Globus pallidus (tissue), 1 donor: ENCODE measurements at regions not wholly inside any gene's neighbourhood (a gene's known extent, or its start where the extent isn't known, plus 50 kb on each side); places are given as distances from the start of the nearest gene placed in this dataset.

Experiments
- DNase-seq: peaks from one replicate; pipeline ENCODE4 v3.0.0-alpha.2; 2015; ENCODE audit warnings: low spot score

DNA sequence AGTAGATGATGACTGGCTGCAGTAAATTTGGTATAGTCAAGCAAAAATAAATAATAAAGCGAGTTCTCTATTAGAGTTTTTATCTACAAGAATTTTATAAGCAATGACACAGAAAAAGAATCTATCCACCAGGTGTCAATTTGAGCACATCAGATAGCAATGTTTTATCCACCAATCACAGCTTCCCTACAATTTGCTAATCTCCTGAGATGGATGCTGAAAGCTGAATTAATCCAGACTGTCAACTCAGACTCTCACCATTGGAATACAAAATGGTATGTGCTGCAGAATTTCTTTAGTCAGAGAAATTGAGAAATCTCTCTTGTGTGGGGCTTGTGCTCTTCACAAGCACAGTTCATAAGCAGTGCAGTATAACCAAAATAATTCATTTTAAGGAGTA lies 888.9 kb upstream of the GHITM start:
- DNase-seq, result no peak

DNA sequence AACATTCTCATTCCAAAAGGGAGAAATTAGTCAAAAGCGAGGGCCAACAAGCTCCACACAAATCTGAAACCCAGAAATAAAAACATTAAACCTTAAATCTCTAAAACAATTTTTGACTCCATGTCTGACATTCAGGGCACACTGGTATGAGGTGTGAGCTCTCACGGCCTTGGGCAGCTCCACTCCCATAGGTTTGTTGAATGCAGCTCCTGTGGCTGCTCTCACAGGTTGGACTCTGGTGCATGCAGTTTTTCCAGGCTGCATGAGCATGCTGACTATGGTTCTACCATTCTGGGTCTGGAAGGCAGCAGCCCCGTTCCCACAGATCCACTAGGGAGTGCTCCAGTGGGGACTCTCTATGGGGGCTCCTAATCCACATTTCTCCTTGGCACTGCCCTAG lies 887.1 kb upstream of the GHITM start:
- no peak for DNase-seq

DNA sequence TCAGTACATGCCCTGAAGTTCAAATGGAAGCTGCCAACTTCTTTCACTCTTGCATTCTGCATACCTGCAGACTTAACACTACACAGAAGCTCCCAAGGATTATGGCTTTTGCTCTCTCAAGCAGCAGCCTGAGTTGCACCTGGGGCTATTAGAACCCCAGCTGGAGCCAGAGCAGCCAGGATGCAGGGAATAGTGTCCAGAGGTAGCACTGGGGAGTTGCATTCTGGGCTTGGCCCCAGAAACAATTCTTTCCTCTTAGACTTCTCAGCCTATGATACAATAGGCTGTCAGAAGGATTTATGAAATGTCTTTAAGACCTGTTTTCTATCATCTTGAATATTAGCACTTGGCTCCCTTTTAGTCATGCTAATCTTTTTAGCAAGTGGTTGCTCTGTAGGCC lies 886.7 kb upstream of the GHITM start:
- no peak for DNase-seq

DNA sequence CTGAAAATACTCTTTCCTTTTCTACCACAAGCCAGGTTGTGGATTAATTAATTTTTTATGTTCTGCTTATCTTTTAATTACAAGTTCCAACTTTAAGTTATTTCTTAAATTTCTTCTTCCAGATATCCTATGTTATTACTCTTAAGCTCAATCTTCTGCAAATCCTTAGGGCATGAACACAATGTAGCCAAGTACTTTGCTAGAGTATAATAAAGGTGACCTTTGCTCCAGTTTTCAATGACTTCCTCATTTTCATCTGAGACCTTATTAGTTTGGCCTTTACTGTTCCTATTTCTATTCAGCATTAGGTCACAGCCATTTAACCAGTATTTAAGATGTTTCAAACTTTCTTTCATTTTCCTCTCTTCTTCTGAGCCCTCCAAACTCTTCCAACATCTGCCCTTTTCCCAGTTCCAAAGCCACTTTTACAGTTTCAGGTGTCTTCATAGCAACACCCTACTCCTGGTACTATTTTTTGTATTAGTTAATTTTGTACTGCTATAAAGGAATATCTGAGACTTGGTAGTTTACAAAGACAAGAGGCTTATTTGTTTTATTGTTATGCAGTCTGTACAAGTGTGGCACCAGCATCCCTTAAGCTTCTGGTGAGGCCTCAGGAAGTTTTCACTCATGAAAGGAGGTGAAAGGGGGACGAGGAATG lies 886.2 kb upstream of the GHITM start:
- no peak for DNase-seq

DNA sequence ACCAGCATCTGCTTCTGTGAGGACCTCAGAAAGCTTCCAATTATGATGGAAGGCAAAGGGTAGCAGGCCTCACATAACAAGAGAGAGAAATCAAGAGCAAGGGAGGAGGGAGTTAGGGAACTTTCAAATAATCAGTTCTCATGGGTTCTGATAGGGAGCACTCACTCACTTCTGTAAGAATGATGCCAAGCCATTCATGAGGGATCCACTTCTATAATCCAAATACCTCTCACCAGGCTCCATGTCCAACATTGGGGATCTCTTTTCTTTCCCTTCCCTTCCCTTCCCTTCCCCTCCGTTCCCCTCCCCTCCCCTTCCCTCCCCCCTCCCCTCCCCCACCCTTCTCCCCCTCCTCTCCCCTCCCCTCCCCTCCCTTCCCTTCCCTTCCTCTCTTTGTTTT lies 884.6 kb upstream of the GHITM start:
- no peak for DNase-seq

DNA sequence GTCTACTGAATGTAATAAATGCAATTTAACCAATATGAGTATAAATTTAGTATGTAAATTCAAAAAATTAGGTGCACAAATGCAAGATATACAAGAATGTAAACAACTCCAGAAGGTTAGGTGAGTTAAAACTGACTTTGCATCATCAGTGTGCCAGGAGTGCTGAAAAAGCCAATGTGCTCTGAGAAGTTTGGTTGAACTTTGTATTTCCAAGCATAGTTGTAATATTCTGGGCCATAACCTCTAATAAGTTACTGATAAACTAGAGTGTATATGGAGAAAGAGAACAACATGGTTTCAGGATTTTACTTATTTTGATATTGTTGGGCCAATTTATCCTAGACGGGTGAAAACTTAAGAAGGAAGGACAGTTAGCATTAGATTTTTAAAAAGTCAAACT lies 876.9 kb upstream of the GHITM start:
- no peak for DNase-seq

DNA sequence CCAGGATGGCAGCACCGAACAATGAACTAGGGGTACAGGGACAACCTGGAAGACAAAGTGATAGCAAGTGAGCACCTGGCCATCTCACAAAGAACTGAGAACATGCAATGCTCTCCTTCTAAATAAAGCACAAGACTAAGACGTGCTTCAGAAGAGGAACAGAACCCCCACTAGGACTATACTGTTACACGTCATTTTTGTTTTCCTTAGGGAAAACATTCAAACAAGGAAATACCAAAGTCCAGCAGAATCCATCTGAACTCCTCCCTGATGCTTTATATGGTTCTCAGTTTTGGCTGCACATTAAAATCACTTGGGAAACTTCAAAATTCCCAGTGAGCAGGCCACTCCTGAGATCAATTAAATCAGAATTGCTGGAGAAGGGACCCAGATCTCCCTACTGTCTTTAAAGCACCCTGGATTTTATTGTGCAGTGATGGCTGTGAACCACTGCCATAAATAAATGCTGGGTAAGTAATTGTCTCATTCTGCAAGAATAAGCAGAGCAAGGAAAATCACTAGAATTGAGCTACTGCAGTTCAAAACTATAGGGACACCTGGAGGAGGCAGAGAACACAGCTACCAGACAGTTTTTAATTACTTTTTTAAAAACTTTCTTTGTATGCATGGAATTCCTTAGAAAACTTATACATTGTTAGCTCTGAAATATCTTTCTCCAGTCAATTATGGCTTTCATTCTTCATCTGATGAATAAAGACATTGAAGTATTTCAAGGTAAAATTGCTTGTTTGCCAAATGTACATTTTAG lies 866.5 kb upstream of the GHITM start:
- DNase-seq, result no peak

DNA sequence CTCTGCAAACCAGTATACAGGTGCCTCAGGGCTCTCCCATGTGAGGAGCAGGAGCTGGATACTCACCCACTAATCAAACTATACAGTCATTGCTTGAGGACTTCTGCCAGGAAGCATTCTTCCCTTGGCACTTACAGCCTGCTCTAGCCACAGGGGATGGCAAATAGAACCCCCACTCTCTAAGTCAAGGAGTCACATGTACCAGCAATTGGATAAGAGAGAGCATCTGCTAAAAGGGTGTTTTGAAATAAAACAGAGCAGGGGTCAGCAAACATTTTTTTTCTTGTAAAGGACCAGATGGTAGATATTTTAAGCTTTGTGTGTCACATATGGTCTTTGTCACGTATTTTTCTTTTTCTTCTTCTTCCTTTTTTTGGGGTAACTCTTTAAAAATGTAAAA lies 865.2 kb upstream of the GHITM start:
- DNase-seq, result no peak

DNA sequence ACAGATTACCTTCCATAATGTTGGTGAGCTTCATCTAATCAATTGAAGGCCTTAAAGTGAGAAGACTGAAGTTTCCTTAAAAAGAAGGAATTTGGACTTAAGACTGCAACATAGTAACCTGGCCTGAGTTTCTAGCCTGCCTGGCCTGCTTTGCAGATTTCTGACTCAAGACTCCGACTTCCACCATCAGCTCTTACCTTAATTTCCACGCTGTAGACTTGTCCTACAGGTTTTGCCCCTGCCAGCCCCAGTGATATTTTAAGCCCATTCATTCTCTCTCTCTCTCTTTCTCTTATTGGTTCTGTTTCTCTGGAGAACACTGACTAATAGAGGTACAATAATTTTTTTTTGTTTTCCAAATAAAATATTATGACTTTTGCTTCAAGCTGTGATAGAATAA lies 862.3 kb upstream of the GHITM start:
- DNase-seq, result no peak

DNA sequence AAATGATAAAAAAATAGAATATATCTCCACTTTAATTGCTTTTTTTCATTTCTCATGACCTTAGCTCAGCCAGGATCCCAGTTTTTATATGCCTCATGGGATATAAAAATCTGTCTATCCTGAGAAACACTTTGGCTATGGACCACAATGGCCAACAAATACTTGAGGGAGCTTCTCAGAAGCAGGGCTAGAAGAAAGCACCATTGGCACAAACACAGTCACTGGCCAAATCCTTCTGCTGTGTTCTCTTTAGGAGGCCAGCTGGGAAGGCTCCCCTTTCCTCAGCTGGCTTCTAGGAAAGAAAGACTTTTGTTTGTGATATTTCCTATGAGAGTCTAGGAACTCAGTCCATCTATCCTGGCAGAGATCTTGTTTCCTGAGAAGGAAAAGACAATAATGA lies 856.2 kb upstream of the GHITM start:
- no peak for DNase-seq

DNA sequence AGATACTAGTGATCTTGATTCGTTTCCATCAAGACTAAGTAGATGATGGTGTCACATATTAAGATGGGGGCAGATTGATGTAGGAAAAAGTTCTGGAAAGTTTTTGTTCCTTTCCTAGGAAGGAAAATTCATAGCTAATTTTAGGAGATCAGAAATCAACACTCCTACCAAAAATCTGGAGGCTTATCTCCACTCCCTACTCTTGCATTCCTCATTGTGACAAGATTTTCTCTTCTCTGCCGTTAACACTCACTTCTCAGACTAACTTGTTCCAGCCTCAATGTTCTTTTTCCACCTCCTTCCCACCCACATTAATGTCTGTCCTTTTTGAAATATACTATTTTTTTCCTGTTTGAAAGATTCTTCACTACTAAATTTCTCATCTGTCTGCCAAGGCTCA lies 851.9 kb upstream of the GHITM start:
- DNase-seq, result no peak

DNA sequence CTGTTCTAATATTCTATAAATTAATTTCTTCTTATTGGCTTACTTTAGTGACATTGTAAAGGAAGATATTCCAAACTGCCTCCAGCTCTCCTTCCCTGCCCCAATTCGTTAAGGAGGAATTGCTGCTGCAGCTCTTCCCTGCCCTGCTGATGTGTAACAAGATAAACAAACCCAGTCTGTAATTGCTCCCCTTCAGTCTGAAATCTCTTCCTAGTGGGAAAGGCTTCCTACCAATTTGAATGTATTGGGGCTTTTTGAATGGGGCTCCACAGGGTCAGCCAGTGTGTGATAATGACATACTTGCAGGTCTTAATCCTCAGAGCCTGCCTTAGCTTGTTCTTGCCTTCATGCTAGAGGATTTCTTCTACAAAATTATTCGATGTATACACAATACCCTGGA lies 849.9 kb upstream of the GHITM start:
- DNase-seq, result no peak

DNA sequence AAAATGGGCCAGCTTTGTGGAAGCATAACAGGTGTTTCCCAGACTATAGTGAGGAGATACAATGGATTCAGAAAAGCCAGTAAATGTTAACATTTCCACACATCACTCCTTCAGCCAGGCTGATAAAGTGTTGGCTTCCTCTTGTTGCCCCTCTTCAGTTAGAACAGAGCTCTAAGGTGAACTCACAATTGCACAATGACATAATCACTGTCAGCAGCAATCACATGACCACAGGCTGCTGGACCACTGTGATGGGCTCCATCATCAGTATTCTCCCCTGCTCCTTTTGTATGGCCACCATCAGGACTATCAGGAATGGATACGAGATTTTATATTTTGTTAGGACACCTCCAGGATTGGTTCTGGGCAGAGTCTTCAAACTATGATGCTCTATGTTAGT lies 849.4 kb upstream of the GHITM start:
- DNase-seq, result no peak

DNA sequence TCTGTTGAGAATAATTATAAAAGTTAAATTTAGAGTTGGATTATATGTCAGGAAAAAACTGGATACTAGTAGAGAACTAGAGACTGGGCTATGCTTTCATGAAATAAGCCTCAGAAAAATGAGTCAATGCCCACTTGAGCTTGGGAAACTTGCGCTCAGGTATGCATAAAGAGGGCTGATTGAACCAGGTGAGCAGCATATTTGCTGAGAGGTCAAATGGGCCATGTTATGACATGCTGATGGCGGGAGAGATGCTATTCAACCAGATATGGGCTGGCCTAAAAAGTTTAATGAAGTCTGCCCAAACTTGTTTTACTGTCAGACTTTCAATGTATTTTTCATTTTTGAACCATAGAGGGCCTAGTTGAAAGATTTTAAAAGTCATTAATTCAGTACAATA lies 837.6 kb upstream of the GHITM start:
- DNase-seq, result no peak

DNA sequence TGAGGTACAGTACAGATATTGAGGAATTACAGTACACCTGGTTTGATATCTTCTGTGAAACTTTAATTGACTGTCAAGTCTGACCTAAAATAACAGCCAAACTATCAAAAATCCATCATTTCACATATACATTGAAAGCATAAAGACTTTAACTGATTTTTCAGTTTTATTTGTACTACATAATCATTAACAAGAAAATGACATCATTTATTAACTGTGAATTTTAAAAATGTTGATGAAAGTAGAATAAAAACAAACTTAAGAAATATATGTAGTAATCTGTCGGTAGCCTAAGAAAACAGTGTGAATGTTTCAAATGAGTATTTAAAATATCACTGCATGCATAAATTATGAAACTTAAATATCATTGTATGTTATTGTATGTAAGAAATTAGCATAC lies 836.7 kb upstream of the GHITM start:
- DNase-seq, result no peak

DNA sequence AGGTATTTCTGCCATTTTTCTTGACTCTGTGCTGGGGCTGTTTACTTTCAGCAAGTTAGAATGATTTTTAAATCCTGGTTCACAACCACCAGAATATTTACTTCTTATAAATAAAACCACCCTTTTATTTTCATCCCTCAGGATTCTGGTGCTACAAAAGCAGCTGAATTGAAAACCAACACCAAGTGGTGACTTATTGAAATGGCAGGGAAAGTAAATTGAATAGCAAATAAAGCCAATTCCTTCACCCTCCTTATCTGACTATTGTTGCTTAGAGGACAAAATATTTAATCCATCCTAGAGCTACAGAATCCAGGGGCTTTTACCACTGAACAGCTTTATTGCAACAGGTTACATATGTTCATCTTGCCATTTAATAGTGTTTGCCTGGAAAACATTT lies 828.6 kb upstream of the GHITM start:
- DNase-seq, result no peak

DNA sequence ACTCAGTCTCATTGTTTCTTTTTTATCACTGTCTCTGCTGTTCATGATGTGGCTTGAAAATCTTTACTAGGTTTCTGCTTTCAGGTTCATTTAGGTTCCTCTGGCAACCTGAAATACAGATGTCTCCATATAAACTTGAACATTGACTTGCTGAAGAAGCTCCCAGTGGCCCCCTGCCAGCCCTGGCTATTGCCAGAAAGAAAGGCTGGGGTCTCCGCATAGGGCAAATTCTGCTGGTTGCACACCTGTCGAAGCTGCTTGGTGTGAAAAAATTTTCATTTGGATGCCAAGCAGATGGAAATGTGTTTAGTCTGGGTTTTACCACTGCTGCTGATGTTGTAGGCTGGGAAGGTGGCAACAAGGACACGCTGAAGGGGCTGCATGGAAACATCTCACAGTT lies 826.7 kb upstream of the GHITM start:
- DNase-seq, result no peak

DNA sequence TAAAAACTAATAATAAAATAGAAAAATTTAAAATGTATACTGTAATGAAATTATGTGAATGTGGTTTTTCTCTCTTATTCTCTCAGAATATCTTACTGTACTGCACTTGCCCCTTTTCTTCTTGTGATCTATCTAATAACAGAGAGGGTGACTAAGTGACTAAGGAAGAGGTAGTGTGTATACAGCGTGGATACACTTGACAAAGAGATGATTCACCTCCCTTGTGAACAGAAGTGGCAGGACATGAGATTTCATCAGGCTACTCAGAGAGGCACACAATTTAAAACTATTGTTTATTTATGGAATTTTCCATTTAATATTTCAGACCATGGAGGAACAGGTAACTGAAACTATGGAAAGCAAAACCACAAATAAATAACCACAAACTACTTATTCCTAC lies 806.6 kb upstream of the GHITM start:
- DNase-seq, result no peak

DNA sequence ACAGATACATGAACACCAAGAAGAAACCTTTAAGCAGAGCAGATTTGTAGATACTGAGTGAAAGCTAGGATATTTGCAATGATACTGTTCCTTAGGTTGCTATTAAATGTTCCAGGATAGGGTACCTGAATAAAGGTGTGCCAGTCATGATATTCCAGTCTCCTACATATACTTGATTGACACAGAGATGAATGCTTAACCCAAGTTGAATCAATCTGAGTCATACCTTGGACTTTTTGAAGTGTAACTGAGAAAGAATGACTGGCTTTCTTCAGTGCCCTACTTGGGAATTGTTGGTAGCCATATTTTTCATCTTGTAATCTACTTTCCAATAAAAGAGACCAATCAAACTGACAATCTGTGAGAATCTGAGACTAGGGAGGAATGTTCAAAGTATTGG lies 805.7 kb upstream of the GHITM start:
- no peak for DNase-seq

DNA sequence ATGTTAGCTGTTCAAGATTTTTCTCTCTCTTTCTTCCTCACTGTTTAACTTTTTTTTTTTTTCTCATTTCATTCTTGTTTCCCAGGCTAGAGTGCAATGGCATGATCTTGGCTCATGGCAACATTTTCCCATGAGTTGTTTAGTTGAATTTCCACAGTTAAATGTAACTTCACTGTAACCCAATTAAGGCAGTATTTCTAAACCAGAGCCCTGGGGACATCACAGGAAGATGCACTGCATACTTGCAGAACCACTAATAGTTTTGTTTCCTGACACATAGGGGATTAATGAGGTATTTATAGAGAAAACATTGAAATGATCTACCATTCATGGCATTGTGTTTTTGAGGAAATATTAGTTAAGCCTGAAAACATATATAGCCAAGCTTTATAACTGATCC lies 795.6 kb upstream of the GHITM start:
- DNase-seq, result no peak

DNA sequence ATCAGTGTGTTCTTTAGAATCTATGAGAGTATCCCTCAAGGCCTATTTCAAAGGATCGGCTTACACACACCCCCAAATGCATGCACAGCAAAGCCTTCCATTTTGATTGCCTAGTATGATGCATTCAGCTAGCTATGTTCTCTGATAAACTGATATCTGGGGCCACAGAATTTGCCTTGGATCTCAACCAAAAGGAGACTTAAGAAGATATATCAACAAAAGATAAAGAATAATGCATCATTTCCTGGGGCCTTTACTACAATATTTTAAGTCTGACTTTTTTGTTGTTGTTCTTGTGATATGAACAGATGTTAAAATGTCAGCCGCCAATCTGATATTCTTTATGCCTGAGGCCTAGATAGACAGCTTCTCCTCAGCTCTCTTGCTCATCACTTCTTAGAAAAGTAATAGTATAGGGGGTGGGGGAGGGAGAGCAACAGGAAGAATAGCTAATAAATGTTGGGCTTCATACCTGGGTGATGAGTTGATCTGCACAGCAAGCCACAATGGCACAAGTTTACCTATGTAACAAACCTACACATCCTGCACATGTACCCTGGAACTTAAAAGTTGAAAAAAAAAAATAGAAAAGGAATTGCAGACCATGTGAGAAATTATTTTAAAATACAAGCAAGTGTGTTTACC lies 792.9 kb upstream of the GHITM start:
- DNase-seq, result no peak

DNA sequence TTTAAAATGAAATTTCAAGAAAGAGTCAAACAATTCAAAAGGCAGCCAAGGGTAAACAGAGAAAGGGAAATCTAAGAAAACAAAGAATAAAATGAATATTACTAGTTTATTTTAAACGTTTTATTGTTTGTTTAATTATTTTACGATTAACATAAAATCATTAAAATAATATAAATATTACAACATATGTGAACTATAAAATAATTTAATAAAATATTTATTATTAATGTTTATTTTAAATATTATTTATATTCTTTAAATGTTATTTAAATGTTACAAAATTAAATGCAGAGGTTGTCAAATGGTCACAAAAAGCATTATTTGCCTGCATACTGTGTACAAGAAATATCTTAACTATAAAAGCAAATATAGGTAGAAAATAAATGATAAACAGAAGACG lies 786.7 kb upstream of the GHITM start:
- no peak for DNase-seq

DNA sequence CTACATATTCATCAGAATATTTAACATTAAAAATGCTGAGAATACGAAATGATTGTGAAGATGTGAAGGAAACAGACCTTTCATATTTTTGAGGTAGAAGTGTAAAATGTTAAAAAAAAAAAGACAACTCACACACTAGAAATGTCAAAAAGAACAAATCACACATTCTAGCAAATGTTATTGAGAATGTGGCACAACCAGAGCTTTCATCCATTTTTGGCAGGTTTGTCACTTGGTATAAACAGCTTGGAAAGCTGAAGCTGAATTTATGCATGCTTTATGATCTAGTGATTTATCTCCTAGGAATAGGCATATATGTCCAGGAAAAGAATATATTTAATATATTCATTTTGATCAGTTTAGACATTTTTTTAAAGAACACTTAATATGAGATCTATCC lies 784.9 kb upstream of the GHITM start:
- no peak for DNase-seq

DNA sequence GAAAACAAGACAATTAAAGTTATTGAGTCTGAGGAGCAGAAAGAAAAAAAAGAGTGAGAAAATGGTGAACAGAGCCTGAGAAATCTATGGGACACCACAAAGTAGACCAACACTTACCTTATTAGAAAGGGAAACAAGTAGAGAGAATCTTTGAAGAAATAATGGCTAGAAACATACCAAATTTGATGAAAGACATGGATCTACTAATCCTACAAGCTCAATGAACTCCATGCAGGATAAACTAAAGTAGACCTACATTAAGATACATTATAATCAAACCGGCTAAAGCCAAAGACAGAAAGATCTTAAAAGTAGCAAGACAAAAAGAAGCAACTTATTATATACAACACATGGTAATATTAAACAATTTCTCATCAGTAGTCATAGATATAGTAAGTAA lies 782.3 kb upstream of the GHITM start:
- no peak for DNase-seq
